Progenitor cell of endocrine pancreas (in vitro differentiated cells): ENCODE measurements at regions not wholly inside any gene's neighbourhood (a gene's known extent, or its start where the extent isn't known, plus 50 kb on each side); places are given as distances from the start of the nearest gene placed in this dataset.
A peak's percentile ranks its signal among the peaks of the same experiment; 100 is the strongest.

ENCODE experiments used
- DNase-seq: peaks from one replicate; pipeline ENCODE4 v3.0.0; 2021; ENCODE audit warnings: low spot score; ENCODE audit not compliant: unreplicated experiment
- H3K27ac Mint-ChIP-seq: 2 replicates; pipeline ENCODE4 v1.8.0; 2021; ENCODE audit warnings: mild to moderate bottlenecking, moderate library complexity, mixed read lengths
- H3K27me3 Mint-ChIP-seq: 2 replicates; pipeline ENCODE4 v1.8.0; 2021; ENCODE audit warnings: mixed read lengths
- H3K36me3 Mint-ChIP-seq: 2 replicates; pipeline ENCODE4 v1.8.0; 2022; ENCODE audit warnings: mixed read lengths; ENCODE audit not compliant: insufficient read depth
- H3K4me1 Mint-ChIP-seq: 2 replicates; pipeline ENCODE4 v1.8.0; 2021; ENCODE audit warnings: low read depth, mixed read lengths
- H3K4me3 Mint-ChIP-seq: 2 replicates; pipeline ENCODE4 v1.8.0; 2021; ENCODE audit warnings: low read depth, mild to moderate bottlenecking, moderate library complexity, mixed read lengths
- H3K9me3 Mint-ChIP-seq: 2 replicates; pipeline ENCODE4 v1.8.0; 2021; ENCODE audit warnings: low read depth, mixed read lengths
- TF ChIP-seq, protein P1 (sequence below): fragments of 200-600 bp; sonication (generic); IDR thresholded peaks from one replicate; pipeline ENCODE4 v1.5.0; 2021; ENCODE audit warnings: antibody characterized with exemption, mild to moderate bottlenecking; ENCODE audit not compliant: unreplicated experiment

DNA sequence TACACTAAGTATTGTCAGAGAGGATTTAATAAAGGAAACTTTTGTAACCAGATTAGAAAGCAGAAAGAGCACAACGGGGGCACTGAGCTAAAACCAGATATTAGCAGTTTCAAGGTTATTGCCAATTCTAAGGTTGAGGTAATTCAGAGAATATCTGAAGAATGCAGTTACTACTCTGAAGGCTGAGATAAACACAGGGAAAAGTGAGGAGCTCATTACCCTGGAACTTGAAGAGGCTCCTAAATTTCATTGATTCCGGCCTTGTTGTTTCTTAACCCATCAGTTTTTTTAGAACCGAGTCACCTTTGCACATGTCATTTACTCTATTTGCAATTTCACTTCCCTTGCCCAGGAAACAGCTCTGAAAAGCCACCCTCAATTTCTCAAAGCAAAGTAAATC is 72.4 kb upstream of the BTBD3 start:
- Mint-ChIP-seq H3K36me3 (no peaks in the 10 kb centered on the region), H3K4me1 (peaks cover 18% of the 10 kb centered on the region), H3K9me3 (peaks cover 2% of the 10 kb centered on the region), H3K4me3 (no peak overlapping the region), H3K27ac (no peak overlapping the region), H3K27me3 (no peaks in the 10 kb centered on the region)
- no peak for DNase-seq
- TF ChIP-seq, protein P1, sequence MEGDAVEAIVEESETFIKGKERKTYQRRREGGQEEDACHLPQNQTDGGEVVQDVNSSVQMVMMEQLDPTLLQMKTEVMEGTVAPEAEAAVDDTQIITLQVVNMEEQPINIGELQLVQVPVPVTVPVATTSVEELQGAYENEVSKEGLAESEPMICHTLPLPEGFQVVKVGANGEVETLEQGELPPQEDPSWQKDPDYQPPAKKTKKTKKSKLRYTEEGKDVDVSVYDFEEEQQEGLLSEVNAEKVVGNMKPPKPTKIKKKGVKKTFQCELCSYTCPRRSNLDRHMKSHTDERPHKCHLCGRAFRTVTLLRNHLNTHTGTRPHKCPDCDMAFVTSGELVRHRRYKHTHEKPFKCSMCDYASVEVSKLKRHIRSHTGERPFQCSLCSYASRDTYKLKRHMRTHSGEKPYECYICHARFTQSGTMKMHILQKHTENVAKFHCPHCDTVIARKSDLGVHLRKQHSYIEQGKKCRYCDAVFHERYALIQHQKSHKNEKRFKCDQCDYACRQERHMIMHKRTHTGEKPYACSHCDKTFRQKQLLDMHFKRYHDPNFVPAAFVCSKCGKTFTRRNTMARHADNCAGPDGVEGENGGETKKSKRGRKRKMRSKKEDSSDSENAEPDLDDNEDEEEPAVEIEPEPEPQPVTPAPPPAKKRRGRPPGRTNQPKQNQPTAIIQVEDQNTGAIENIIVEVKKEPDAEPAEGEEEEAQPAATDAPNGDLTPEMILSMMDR = no peak

DNA sequence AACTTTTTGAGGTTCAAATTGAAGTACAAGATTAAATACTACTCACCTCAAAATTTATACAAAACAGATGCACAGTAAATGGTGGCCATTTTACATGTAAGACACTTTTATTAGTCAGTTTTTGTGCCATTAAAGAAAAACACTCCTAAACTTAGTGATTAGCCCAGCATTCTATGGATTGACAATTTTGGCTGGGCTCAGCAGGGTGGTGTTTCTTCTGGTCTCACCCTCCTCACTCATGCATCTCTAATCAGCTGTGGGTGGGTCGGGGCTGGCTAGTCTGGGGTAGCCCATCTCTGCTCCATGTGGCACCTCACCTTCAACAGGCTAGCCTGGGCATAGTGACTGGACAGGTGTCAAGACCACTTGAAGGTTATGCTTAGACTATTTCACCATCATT is 71.6 kb upstream of the BTBD3 start:
- TF ChIP-seq, protein P1 = no peak
- Mint-ChIP-seq H3K27me3 (no peaks in the 10 kb centered on the region), H3K9me3 (peaks cover 2% of the 10 kb centered on the region), H3K36me3 (no peaks in the 10 kb centered on the region), H3K4me3 (no peak overlapping the region), H3K4me1 (peaks cover 20% of the 10 kb centered on the region), H3K27ac (no peak overlapping the region)
- no peak for DNase-seq

DNA sequence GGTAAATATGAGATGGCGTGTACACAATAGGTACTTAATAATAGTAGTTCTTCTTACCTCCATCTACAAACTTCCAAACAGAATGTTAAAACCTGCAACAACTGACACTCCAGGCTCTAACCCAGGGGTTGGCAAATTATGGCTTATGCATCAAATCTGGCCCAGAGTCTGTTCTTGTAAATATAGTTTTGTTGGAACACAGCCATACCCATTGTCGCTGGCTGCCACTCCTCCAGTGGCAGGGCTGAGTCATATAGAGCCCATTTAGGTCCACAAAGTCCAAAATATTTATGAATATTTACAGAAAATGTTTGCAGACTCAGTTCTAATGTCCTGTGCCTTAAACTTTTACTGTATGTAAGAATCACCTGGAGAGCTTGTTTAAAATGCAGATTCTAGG is 69.9 kb upstream of the BTBD3 start:
- no peak for DNase-seq
- no peaks in the 10 kb centered on the region for H3K36me3 Mint-ChIP-seq
- TF ChIP-seq, protein P1 = no peak
- H3K27me3 Mint-ChIP-seq = no peaks in the 10 kb centered on the region
- no peak overlapping the region for H3K27ac Mint-ChIP-seq
- H3K4me1 Mint-ChIP-seq = peaks cover 20% of the 10 kb centered on the region
- H3K9me3 Mint-ChIP-seq = no peaks in the 10 kb centered on the region
- H3K4me3 Mint-ChIP-seq = no peak overlapping the region

- Mint-ChIP-seq H3K9me3 (no peaks in the 10 kb centered on the region), H3K4me1 (peaks cover 20% of the 10 kb centered on the region), H3K4me3 (peak overlapping the region; percentile 17), H3K36me3 (no peaks in the 10 kb centered on the region), H3K27me3 (no peaks in the 10 kb centered on the region), H3K27ac (peak overlapping the region; percentile 62)
- TF ChIP-seq, protein P1 = no peak
- no peak for DNase-seq
Observed at GRCh38 chr20:11849270-11849915, 68.3 kb upstream of the BTBD3 start.

- DNase-seq = no peak
- Mint-ChIP-seq H3K27me3 (no peaks in the 10 kb centered on the region), H3K4me3 (no peak overlapping the region), H3K27ac (no peak overlapping the region), H3K4me1 (peaks cover 17% of the 10 kb centered on the region), H3K9me3 (no peaks in the 10 kb centered on the region), H3K36me3 (no peaks in the 10 kb centered on the region)
- TF ChIP-seq, protein P1 = no peak
Observed at GRCh38 chr20:11849976-11850670, 67.6 kb upstream of the BTBD3 start.
